Left hindlimb (tissue), 1 donor: ENCODE measurements at regions not wholly inside any gene's neighbourhood (a gene's known extent, or its start where the extent isn't known, plus 50 kb on each side); places are given as distances from the start of the nearest gene placed in this dataset.
"Not testable (repeated sequence)": the region's sequence is repeated elsewhere in the genome, so short reads cannot be mapped to it uniquely, and the experiment has no call there.

ENCODE experiments used
- DNase-seq: peaks from one replicate; pipeline ENCODE4 v3.0.0-alpha.2; 2018

DNA sequence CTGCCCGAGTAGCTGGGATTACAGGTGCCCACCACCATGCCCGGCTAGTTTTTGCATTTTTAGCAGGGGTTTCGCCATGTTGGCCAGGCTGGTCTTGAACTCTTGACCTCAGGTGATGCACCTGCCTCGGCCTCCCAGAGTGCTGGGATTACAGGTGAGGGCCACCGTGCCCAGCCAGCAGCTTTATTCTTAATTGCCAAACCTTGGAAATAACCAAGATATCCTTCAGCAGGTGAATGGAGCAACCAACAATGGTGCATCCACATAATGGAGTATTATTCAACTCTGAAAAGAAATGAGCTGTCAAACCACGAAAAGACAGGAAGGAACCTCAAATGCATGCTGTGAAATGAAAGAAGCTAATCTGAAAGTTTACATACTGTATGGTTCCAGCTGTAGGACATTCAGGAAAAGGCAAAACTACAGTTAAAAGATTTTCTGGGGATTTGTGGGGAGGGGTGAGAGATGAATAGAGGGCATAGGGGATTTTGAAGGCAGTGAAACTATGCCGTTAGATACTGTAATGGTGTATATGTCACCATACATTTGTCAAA, 118.8 kb upstream of the CCND2 start:
- DNase-seq: no peak

DNA sequence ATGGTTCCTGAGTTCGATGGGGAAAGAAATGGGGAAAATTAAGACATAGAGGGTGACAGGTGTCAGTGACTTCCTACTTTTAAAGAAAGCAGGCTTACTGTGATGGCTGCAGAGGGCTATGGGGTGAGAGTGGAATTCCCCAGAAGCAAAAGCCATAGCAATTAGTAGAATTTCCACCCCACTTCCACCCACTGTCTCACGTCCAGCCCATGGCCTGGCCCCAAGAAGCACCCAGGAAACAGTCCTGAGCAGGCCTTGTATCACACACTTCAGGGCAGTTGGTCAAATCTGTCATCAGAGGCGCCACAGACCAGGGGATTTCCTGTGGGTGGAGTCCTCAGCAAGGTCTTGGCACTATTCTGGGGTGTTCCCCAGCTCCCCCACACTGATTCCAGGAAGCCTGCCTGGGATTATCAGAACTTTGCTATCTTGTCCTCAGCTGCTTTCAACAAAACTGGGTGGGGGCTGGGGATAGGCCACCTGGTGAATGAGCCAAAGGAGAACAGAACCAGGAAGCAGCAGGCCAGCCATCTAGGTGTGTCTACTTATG, 120.1 kb upstream of the CCND2 start:
- no peak for DNase-seq

DNA sequence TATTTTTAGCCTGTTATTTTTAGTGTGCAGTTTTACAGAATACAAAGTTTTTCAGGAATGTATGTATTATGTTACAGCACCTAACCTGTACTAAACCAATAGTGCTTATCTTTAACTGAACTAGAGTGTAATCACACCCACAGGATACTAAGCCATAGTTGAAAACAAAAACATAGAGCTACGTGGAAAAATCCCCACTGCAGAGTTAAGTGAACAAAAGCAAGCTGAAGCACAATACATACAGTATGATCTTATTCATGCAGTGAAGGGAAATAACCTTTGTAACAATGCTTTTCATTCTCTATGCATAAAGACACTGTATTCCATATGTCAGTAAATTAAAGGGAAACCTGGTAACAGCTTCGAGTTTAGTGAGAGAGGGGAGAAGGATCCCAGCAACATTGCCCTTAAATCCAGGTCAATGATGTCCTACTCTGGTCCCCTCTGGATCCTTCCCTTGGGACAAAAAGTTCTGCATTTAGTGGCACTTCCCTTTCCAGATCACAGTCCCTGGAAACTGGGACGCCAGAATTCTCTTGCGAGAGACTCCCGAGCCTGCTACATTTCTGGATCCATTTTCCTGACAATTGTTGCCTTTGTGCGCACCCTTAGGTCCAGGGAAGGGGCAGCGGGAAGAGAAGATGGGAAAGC, 121.3 kb upstream of the CCND2 start:
- DNase-seq: no peak

DNA sequence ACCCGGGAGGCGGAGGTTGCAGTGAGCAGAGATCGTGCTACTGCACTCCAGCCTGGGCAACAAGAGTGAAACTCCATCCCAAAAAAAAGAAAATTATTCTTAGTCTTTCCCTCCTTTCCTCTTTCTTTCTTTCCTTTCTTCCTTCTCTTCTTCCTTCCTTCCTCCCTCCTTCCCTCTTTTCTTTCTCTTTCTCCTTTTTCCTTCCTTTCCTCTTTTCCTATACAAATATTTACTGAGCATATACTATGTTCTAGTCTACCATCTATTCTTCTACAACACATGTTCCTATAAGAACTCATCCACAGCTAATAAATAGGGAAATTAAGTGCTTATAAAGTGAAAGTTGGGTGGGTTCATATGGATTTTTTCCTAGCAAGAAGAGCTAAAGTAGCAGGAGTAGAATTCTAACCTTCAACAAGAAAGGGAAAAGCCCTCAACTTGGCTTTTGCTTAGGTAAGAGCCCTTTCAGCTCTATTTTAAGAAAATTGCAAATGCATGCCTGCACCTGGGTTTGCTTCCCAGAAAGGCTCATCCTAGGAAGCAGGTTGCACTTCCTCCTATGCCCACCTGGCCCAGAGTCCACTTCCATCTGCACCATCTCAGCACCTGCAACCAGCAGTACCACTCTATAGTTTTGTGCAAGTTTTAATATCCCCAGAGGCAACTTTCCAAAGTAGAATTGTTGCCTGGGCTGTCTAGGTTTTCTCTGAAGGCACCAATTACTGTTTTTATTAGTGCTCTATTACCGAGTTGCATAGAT, 122.0 kb upstream of the CCND2 start:
- no peak for DNase-seq

- not testable (repeated sequence) for DNase-seq
Measured at GRCh38 chr12:4150355-4150754, 123.2 kb upstream of the CCND2 start.

GRCh38 chr12:4148418-4149056, 125.0 kb upstream of the CCND2 start:
- DNase-seq: no peak

DNA sequence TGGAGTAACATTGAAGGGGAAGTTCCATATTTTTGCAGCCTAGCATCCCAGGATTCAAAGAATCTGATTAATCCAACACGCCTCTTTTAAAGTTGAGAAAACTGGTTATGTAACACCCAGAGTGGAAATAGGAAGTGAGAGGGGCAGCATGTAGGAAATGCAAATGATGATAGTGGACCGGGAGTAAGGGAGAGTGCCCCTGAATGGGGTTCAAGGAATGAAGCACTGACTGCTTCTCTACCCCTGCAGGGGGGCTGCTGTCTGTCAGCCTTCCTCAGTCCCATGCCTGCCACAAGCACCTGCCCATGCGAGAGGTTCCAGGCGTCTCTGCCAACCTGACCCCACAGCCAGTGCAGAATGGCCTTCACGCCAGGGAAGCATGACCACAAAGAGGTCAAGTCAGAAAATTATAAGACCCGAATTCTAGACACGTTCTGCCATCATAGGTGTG, 126.5 kb upstream of the CCND2 start:
- no peak for DNase-seq

GRCh38 chr12:4145990-4146859, 127.3 kb upstream of the CCND2 start:
- DNase-seq: no peak

DNA sequence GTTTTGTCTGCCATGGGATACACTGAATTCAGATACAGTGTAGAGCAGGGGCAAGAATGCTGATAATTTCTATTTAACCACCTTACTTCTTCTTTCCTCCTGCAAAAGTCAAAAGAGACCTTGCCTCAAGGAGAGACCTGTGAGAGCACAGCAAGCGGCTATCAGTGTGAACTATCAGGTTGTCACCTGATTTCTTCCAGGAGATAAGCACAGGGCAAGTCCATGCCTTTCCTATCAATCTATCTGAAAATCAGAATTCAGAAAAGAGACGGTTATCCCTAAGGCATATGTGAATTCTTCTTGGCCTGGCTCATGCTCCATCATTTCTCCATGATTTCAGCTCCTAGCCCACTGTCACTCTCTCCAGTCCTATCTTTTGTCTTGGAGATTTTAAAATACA, 128.9 kb upstream of the CCND2 start:
- no peak for DNase-seq

DNA sequence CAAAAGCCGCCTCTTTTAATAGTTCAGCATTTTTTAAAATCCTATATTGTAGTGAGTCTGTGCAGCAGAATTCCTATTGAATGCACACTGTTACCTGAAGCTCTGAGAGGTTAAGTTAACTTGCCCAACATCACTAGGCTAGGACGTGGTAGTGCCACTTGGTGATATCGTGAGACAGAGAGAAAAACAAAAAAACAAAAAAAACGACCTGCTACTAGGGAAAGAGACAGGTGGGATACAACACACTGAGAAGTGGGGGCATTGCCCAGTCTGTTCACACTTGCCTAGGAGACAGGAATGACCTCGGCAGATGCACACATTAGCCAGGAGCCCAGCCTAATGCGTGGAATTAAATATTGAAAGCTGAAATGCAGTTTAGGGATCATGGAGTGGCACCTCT, 129.7 kb upstream of the CCND2 start:
- no peak for DNase-seq

DNA sequence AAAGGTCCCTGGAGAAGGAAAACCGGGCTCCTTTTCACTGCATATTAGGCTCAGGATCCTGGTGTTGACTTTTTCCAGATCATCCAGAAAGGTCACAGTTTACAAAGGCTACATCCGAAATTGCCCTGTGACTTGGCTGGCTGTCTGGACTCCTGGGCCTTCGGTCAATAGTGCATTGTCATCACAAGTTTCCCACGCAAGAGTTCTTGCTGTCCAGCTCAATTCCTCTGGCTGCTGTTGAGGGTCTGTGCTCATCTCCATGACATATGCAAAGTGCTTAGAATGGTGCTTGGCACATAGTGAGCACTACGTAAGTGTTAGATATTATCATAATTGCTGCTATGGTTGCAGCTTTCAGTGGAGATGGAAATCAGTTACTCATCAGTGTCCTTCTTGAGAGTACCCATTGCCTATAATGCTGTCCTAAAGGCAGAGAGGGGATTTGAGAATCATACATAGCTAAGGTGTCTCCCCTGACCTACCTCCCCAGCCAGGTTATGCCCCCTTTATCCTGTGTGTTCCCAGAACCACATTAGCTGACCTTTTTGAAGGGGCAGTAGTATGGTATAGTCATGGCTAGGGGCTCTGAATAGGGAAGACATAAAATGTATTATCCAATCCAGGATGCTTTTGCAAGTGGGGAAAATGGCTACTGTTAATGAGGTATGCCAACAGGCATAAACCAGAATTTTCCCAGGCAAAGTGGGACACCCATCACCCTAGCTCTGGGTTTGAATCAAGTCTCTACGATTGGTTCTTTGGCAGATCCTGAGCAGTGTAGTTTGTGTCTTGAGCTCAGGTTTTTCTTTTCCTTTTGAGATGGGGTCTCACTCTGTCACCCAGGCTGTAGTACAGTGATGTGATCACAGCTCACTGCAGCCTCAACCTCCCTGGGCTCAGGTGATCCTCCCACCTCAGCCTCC, 132.0 kb upstream of the CCND2 start:
- peak; percentile 44 for DNase-seq

GRCh38 chr12:4140581-4141301, 132.8 kb upstream of the CCND2 start:
- peak; percentile 67 for DNase-seq

GRCh38 chr12:4139191-4139590, 134.4 kb upstream of the CCND2 start:
- DNase-seq: no peak

GRCh38 chr12:4138532-4138931, 135.0 kb upstream of the CCND2 start:
- DNase-seq: not testable (repeated sequence)

DNA sequence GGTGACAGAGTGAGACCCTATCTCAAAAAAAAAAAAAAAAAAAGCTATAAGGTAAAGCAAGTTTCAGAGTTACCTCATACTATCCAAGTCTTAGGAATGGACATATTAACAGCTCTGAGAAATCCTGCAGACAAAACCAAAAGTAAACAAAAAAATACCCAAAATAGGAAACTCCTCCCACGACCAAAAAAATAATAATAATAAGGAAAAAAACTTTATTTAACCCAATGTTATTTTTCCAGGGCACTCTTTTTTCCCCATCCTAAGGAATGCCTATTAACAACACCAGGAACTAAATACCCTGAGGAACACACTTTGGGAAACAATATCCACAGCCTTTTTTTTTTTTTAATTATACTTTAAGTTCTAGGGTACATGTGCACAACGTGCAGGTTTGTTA, 135.5 kb upstream of the CCND2 start:
- no peak for DNase-seq

DNA sequence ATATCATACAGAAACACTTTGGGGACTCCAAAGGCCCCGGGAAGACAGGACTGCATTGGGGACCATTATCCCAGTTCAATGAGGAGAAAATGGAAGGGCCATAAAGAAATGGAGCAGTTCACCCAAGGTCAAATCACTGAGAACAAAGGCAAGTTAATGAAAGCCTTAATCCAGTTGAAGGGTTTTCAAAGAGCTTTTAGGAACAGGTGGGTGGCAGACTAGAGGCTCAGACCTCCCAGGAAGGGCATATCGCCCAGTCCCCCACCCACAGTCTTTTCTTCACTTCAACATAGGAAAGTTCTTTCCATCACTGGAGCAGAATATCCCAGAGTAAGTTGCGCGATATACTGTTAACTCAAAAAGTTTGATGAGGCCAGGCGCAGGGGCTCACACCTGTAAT, 136.1 kb upstream of the CCND2 start:
- DNase-seq: no peak

DNA sequence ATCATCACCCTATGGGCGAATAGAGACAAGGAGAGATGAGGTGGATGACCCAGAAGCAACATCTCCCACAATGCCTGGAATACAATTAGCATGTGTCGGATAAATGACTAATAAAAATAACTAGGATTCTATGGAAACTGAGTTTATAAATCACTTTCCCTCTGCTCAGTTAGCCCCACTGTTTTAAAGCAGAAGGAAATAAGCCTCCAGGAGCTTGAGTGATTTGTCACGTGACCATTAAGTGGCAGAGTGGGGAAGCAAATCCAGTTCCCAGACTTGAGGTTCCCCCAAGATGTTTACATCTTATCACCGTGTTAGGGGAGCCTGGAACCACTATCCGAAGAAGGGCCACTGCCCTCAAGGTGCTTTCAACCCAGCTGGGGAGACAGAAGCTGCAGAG, 136.5 kb upstream of the CCND2 start:
- no peak for DNase-seq

GRCh38 chr12:4135919-4136605, 137.5 kb upstream of the CCND2 start:
- peak; percentile 73 for DNase-seq

DNA sequence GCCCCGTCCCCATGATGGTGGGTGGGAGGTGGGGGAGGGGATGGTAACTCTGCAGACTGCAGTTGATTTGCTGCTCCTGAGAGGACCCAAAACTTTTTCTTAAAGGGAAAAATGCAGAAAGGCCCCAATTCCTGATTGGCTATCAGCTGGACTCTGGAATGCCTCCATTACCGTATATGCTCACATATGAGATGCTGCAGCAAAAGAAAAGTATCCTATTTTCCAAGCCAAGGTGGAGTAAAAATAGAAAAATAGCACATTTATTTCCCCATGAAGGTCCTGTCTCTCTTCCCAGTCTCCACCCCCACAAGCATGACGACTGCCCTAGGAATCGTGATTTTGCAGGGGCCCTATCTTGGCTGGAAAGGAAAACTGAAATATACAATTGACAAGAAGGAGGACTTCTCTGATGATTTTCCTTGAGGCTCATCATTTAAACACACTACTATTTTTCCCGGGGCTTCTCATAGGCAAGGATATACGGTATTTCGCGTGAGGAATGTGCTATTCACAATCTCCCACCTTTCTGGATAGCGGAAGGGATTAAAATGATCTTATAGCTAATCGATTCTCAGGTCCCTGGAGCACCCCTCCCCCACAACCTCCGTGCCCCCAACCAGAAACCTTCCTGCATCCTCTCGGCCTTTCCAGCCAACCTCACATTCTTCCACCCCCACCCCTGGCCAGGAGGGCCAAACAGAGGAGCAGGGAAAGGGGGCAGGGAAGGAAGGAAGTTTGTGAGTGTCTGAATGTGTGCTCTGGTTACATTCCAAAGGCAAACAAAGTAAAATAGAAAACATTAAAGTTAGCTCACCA, 138.9 kb upstream of the CCND2 start:
- DNase-seq: peak; percentile 62
